ENCODE measurements at regions not wholly inside any gene's neighbourhood (a gene's known extent, or its start where the extent isn't known, plus 50 kb on each side); places are given as distances from the start of the nearest gene placed in this dataset.

GRCh38 chr4:18389115-18389514 lies 367.6 kb upstream of the LCORL start:
- ATAC-seq (no peak), DNase-seq (ENCODE audit: low spot score) (no peak)

DNA sequence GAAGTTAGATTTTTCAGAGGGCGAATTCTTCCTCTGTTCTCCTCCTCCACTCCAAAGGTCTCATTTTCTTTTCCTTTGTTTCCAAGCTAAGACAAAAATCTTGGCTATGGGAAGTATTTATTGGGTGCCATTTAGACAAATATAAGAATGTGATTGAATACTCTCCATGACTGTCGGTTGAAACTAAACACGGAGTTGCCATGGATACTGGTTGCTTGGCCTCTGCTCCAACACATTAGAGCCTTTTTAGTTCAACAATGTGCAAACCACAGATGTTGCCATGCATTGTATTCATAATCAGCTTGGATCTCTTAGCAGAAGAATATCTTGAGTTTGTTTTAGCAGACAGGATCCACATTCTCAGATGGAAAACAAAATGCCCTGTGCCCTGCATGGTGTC lies 366.5 kb upstream of the LCORL start:
- no peak for ATAC-seq
- no peak for DNase-seq (ENCODE audit: low spot score)

DNA sequence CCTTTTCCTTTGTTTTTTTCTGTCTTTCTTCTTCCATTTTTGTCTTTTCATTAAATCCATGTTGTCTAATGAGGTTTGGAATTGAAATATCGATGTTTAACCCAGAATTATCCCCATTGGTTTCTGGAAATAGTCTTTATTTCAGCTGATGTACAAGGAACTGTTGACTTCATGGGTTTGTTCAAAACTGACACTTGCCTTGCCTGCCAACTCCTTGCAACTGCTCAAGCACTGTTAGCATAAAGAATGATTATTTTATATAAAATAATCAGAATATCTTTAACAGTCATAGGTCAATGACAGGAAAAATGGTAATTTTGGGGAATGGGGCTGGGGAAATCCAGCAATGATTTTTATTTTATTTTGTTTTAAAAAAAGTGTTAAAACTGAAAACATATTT lies 359.6 kb upstream of the LCORL start:
- DNase-seq (ENCODE audit: low spot score) (no peak), ATAC-seq (no peak)

DNA sequence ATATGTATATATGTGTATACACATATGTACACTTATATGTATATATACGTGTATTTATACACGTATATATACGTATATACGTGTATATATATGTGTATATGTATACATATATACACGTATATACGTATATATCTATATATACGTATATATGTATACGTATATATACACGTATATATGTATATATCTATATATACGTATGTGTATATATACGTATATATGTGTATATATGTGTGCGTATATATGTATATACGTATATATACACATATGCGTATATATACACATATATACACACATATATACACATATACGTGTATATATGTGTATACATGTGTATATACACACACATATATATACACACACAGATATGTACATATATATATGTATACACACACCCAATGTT lies 348.0 kb upstream of the LCORL start:
- DNase-seq (ENCODE audit: low spot score): no peak
- no peak for ATAC-seq

GRCh38 chr4:18366892-18367291 lies 345.3 kb upstream of the LCORL start:
- DNase-seq (ENCODE audit: low spot score): no peak
- ATAC-seq: peak; percentile 83

DNA sequence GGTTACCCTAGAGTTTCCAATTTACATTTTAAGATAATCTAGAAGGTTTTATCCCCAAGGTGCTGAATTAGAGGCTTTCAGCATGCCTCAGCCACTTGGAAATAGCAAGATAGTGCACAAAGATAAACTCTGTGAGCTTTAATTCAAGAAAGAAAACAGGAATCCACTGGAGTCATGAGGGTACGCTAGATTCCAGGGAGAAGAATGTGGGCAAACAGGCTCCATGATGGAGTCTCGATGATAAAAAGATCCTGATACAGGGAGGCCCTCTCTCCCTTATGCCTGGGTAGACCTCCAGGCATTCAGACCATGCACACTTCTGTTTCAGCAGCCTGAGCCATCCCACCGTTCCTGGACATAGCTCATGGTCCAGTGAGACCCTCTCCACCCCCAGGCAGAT lies 344.6 kb upstream of the LCORL start:
- no peak for ATAC-seq
- no peak for DNase-seq (ENCODE audit: low spot score)

- no peak for ATAC-seq
- DNase-seq (ENCODE audit: low spot score): no peak
These were observed 322.0 kb upstream of the LCORL start for GRCh38 chr4:18343581-18343980.

- ATAC-seq (no peak), DNase-seq (ENCODE audit: low spot score) (no peak)
These were observed 321.3 kb upstream of the LCORL start for GRCh38 chr4:18342847-18343246.

DNA sequence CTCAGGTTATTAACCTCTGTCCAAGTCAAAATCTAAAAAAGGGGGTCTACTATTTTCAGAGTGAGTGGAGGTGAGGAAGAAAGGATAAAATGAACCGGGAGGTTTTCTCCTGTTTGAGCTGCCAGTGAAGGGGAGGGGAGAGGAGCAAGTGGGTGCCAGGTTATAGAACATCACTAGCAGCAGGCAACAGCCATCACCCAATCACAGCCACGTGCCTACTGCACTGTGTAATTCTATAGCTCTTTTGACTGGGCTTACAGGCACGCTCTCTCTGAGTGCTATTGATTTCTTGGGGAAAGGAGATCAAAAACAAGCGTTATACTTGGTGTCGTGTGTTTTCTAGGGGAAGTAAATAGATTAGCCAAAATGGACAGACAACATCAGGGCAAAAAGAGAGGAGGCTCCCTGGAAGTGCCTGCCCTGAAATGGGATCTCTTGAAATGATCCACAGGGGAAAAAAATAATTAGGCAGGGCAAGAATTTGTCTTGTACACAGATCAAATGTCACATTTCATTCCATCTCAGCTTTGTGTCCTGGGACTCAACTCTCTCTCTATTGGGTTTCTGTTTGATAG lies 300.5 kb upstream of the LCORL start:
- no peak for ATAC-seq
- DNase-seq (ENCODE audit: low spot score): no peak

GRCh38 chr4:18319431-18319830 lies 297.9 kb upstream of the LCORL start:
- no peak for DNase-seq (ENCODE audit: low spot score)

GRCh38 chr4:18318682-18319388 lies 297.3 kb upstream of the LCORL start:
- peak; percentile 68 for ATAC-seq
- no peak for DNase-seq (ENCODE audit: low spot score)

More at GRCh38 chr4:18319431-18319830, 297.9 kb upstream of the LCORL start:
- ATAC-seq: no peak

- DNase-seq (ENCODE audit: low spot score): no peak
- no peak for ATAC-seq
These were observed 293.2 kb upstream of the LCORL start for GRCh38 chr4:18314731-18315130.

- ATAC-seq: no peak
These were observed 276.1 kb upstream of the LCORL start for GRCh38 chr4:18297684-18298083.

DNA sequence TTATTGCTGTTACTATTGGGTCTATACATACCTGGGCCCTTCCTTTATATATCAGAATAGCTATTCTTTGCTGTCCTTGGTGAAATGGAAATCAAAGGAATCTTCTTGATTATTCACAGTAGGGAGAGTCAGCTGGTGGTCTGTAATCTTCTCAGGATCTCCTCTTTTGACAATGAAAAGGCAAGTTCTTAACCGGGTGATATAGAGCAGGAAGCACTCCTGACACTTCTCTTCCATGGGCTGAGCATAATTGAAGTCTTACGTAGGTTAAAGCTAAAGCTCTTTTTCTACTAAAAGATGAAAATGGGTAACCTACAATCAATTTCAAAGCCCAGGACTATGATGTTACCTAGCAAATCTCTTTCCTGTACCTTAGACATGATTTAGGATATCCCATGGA lies 274.9 kb upstream of the LCORL start:
- ATAC-seq: no peak
- no peak for DNase-seq (ENCODE audit: low spot score)

More at GRCh38 chr4:18297684-18298083, 276.1 kb upstream of the LCORL start:
- no peak for DNase-seq (ENCODE audit: low spot score)

DNA sequence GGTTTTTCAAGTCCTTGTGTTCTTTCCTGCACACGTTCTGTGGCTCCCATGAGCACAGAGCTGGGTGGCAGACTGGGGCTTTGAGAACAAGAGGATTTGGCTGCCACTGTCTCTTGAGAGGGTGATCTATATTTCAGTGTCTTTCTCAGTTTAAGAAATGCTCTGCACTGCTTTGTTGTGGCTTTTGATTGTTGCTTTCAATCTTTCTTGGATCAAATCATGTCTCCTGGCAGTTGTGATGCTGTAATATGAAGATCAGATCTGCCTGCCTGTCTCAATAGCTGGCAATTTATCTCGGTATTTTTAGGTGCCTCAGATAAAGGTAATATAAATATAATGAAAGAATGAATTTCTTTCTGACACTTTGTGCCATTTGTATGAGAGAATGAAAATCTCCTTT lies 273.3 kb upstream of the LCORL start:
- DNase-seq (ENCODE audit: low spot score): no peak
- ATAC-seq: no peak

GRCh38 chr4:18294021-18294420 lies 272.5 kb upstream of the LCORL start:
- ATAC-seq: no peak
- no peak for DNase-seq (ENCODE audit: low spot score)

GRCh38 chr4:18292411-18292810 lies 270.9 kb upstream of the LCORL start:
- ATAC-seq: no peak
- no peak for DNase-seq (ENCODE audit: low spot score)

DNA sequence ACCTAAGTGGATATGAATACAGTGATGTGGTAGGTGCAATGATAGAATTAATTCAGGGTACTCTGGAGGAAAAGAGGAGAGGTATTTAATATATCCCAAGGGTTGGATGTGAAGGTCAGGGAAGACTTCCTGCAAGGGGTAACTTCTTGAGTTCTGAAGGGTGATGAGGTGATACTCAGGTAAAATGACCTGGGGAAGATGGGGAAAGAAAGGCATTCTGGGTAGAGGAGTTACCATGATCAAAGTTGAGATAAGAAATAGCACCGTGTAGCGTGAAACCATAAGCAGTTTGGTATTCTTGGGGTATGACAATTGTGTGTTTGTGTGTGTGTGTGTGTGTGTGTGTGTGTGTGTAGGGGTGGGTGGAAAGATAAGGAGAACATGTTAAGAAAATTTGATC lies 270.4 kb upstream of the LCORL start:
- no peak for DNase-seq (ENCODE audit: low spot score)
- no peak for ATAC-seq

DNA sequence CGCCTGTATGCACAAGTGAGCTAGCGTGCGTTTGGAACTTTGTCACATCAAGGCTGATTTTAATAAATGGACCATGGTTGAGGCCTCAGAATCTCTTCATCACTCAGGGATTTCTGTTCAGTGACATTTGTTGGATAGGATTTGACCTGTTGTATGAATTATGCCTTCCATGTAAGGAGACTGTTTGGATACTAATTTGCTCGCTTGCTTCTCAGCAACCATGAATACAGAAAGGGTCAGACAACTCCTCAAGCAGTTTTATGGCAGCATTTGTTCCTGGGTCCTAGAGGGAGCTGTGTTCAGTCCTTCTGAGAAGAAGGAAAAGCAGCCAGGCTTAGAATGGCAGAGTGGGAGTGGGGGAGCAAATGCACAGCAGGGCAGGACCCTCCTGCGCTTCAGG lies 269.7 kb upstream of the LCORL start:
- no peak for DNase-seq (ENCODE audit: low spot score)
- ATAC-seq: no peak

GRCh38 chr4:18285357-18285756 lies 263.8 kb upstream of the LCORL start:
- no peak for ATAC-seq

GRCh38 chr4:18278244-18278643 lies 256.7 kb upstream of the LCORL start:
- no peak for DNase-seq (ENCODE audit: low spot score)

More at GRCh38 chr4:18285357-18285756, 263.8 kb upstream of the LCORL start:
- DNase-seq (ENCODE audit: low spot score): no peak

GRCh38 chr4:18262832-18263231 lies 241.3 kb upstream of the LCORL start:
- no peak for DNase-seq (ENCODE audit: low spot score)
- ATAC-seq: no peak

More at GRCh38 chr4:18278244-18278643, 256.7 kb upstream of the LCORL start:
- no peak for ATAC-seq

GRCh38 chr4:18252052-18252451 lies 230.5 kb upstream of the LCORL start:
- ATAC-seq (no peak), DNase-seq (ENCODE audit: low spot score) (no peak)

All from left lobe of liver (tissue), 2 donors.